Stimulated activated CD4-positive, alpha-beta T cell treated with anti-CD3 and anti-CD28 coated beads, TNF-alpha, amount 100 ng/mL, for 1 hour (primary cell): ENCODE measurements at regions not wholly inside any gene's neighbourhood (a gene's known extent, or its start where the extent isn't known, plus 50 kb on each side); places are given as distances from the start of the nearest gene placed in this dataset.

ENCODE experiments used
- DNase-seq, 3 donors: peaks; one replicate each; pipeline ENCODE4 v3.0.0-alpha.2; 2020; ENCODE audit warnings: low read depth in 3 of 3, low spot score in 1 of 3

- DNase-seq, result no peak
Measured at GRCh38 chr9:99362321-99362720, 140.2 kb downstream of the SEC61B start.

DNA sequence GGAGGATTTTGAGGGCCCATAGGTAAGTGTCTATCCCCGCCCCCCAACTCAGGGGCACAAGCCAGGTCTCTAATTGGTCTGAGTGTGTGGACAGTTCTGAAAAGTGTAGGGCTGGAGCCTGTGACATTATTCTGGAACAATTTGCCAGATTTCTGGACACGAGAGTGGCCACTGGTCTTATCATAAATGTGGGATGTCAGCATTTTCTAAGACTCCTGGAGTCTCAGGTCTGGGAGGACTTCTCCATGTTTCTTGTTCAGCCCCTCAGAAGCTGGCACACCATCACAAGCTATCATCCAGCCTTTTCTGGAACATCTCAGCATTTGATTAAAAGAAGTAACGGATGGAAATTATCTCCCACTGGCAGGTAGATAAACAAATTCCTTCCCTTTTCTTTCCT, 141.4 kb downstream of the SEC61B start:
- DNase-seq, result no peak

DNA sequence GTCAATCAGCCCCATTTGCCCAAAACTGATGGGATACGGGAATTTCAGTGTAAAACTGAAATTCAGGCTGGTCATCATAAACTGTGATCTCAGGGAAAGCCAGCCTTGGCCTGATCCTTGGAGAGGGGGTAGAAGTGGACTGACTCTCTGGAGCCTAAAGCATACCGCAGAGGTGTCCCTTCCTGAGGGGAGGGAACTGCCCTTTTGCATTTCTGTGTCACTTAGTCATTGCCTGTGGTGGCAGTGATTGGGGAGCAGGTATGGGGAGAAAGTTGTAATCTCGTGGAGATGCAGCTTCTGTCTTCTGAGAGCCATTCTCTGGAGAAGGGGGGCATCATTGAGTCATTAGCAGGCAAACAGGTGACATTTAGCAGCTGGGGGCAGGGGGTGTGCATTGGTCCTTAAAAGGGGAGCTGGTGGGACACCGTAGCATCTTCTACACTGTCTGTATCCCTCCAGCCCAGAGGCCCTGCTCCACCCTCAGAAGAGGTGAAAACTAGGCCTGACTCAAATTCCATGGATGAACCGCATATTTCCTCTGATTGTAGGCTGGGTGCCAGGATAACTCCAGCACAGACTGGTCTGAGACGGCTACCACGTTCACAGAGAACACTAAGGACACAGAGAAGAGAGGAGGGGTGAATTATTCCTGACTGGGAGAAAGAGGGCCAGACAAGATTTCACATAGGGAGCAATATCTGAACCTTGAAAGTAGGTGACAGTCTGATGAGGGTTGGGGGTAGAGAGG, 143.3 kb downstream of the SEC61B start:
- DNase-seq, result no peak

DNA sequence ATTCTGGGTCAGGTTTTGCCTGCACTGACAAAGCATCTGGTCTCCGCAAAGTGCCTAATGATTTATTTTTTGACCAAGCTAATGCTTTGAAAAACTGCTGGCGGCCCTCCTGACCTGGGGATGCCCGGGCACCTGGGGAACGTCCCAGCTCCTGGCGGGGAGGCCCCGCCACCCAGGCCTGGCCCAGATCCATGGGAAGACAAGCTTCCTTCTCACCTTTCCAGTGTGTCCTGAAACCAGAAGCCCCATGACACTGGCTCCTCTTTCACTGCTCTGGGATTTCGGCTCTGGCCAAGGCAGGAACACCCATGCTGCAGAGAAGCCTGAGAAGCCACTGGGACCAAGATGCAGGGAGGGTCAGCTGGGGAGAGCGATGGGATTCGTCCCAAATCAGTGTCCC, 144.1 kb downstream of the SEC61B start:
- no peak for DNase-seq

DNA sequence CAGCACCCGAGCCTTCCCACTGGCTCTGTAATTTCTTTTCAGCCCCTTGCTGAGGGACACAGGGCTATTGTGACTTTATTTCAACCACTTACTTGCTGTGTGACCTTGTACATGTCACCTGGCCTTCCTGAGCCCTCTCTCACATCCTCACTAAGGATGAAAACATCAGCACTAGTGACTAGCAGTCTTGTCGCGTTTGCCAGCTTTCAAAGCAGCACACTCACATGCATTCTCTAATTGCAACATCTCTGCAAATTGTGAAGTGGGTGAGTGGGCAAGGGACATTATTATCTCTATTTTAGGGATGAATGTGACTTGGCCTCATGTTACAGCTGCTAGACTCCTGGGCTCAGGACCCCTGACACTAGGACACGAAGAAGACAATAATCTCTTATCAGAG, 144.5 kb downstream of the SEC61B start:
- no peak for DNase-seq

DNA sequence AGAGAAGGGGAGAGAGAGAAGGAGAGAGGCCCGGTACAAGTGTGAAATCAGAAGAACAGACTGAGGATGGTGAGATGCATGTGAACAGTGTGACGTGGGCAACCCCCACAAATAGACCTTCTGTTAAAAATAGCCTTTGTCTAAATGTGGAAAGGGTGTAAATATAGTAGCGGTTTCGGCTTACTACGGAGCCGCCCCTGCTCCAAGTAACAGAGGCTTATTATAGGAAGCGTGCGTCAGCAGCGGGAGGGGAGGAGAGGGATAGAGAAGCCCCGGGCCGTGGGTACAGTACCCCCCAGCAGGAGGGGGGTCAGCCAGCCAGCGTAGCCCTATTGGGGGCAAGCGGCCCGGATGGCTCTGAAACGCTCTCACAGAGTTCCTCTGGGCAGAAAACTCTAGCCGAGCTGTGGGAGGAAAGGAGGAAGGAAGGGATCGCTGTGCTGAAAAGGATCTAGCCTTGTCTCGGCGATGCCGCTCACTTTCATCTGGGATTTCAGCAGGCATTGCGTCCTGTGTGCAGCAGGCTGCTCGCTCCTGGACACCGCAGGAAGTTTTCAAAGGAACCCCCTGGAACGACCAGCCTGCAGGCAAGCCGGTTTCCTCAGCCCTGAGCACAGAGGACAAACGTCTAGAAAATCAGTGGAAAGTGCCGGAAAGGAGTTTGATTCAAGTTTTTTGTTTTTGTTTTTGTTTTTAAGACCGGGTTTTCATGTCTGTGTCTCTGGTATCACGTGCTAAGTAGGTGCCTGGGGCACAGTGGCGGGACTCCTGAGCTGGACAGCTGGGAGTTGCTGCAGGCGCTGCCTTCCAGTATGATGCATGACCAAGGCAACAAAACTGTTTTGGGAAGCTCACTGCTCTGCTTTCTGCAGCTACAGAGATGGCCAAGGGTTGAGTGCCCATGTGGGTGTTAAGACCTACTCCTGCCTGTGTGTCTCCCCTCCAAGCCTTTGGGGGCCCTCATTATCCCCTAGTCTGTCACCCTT, 146.6 kb downstream of the SEC61B start:
- no peak for DNase-seq

- no peak for DNase-seq
Measured at GRCh38 chr9:99369327-99369722, 147.2 kb downstream of the SEC61B start.

DNA sequence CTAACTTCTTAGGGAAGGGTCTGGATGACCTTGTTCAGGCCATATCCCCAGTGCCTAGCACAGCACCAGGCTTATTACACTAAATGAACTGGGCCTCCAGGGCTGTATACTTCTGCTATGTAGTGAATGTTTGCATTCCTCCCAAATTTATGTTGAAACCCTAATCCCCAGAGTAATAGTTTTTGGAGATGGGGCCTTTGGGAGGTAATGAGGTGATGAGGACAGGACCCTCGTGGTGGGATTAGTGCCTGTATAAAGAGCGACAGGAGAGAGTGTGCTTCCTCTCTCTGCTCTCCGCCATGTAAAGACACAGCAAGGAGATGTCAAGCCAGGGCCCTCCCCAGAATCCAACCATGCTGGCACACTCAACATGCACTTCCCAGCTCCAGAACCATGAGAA, 148.3 kb downstream of the SEC61B start:
- DNase-seq, result no peak

DNA sequence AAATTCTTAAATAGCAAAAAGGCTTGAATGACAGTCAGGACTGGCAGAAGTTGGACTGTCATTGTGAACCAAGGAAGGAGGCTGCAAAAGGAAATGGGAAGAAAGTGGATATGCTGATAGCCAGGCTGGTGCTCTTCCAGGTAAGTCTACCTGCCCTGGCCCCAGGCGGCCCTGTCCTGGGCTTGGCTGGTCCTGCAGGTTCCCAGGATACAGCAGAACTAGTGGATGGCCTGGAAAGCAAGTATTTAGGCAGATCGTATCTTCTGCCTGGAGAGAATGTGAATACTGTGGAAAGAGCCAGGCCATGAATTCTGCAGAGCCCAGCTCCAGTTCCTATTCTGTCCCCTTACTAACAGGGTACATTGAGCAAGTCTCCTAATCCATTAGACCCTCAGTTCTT, 149.3 kb downstream of the SEC61B start:
- no peak for DNase-seq

- no peak for DNase-seq
Measured at GRCh38 chr9:99373912-99374311, 151.8 kb downstream of the SEC61B start.

DNA sequence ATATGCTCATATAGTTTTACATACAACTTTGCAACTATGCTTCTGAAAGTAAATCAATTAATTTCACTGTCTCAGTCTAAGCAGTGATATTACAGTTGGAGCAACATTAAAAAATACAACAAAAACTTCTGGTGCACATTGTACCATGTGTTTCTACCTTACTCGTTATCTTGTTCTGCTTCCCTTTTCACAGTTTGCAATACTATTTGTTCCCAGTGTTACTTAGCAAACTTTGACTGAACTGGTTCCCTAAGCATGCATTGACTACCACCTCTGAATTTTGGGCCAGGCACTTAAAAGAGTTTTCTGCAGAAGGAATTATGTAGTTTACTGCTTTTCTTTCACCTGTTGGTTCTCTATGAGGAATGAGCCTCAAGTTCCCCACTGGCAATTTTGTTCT, 152.7 kb downstream of the SEC61B start:
- DNase-seq, result no peak

DNA sequence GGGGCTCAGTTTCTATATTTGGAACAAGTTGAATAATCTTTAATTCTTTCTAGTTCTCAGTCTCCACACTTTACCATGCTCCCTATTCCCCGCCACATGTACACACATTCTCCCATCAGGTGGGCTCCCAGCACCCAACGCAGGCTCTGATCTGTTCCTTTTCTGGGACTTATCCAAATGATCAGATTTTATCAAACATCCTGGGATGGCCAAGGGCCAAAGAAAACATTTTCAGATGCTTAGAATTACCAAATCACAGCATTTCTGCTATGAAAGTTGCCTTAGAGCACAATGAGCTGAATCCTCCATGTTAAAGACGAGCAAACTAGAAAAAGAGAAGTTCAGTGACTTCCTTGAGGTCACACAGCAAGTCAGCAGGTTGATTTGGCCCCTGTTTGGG, 153.4 kb downstream of the SEC61B start:
- no peak for DNase-seq

DNA sequence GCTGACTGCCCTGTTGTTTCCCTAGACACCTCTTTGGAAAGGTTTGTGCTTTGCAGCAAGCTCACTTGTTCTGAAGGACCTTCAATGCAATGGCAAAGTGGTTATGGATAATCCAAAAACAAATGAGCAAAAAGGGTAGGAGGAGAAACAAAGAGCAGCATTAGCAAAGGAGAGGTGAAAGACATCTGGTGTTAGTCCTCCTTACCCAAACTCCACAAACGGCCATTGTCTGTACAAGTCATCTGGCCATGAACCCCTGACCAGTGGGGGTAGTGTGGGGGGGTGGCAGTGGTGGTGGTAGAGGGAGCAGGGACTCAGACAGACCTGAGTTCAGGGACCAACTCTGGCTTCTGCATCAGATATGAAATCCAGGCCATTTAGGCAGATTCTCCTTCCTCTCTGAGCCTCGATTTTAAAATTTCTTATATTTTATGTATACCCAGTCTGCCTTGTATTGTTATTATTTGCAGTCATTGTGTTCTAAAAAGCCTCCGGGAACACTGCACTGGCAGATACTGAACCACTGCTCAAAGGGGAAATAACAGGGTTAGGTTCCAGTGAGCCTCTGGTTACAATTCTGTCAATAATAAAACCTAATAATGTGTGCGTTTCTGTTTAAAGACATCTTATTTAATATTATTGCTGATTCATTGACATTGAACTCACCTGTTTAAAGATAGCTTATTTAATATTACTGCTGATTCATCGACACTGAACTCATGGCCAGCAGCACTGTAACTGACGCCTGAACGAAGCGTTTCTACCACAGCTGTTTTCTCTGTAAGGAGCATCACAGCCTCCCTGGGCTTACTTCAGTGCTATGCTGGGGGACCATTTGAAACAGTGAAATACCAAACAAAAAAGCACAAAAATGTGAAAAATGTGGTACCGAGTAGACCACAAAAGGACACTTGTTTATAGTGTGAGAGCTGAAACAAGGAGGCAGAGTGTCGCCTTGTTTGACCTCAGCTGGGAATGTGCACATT, 156.0 kb downstream of the SEC61B start:
- no peak for DNase-seq

DNA sequence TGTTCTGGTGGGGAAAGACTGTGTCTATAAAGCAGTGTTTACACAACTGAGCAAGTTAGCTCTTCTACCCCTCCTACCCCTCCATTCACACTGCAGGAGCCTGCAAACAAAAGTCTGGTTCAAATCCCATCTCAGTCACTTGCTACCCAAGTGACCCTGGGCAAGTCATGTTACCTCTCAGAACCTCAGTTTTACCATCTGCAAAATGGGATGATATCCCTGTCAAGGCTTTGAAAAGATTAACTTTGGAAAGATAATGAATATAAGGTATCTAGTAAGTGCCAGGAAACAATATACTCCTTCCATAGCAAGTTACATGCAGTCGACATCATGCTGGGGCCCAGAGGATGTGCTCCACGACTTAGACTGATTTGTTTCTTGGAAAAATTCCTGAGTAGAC, 161.5 kb downstream of the SEC61B start:
- no peak for DNase-seq

DNA sequence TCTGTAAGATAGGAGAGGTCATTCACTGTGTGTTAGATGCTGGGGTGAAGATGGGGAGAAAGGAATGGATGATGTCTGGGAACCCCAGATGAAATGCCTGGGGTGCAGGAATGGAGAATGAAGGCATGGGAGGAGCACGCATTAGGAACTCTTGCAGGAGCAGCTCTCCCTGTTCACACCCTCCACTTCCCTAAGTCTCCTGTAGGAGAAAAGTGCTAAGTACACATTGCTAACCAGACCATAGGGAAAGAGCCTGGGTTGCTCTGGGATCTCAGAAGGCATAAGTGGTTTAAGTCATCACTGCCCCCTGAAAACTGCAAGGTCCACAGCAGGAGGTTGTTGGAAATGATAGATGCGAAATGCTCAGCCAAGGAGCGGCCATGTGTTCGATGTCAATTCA, 163.1 kb downstream of the SEC61B start:
- no peak for DNase-seq

- no peak for DNase-seq
Measured at GRCh38 chr9:99385814-99386279, 163.8 kb downstream of the SEC61B start.

DNA sequence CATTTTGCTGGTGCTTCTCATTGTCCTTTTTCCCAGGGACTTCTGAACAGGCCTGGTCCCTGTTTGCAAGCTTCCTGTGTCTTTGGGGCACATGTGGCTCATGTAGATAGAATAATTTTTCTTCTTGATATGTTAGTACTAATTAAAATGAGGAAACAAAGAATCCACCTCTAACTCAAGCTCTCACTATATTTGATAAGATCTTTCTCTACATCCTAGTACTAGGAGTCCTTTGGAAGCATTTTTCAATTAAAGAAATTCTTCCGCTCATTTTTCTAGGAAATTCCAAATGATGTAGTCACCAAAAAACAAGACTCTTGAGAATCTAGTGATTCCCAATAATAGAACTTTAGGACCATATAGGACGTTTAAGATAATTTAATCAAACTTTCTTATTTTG, 165.3 kb downstream of the SEC61B start:
- no peak for DNase-seq

DNA sequence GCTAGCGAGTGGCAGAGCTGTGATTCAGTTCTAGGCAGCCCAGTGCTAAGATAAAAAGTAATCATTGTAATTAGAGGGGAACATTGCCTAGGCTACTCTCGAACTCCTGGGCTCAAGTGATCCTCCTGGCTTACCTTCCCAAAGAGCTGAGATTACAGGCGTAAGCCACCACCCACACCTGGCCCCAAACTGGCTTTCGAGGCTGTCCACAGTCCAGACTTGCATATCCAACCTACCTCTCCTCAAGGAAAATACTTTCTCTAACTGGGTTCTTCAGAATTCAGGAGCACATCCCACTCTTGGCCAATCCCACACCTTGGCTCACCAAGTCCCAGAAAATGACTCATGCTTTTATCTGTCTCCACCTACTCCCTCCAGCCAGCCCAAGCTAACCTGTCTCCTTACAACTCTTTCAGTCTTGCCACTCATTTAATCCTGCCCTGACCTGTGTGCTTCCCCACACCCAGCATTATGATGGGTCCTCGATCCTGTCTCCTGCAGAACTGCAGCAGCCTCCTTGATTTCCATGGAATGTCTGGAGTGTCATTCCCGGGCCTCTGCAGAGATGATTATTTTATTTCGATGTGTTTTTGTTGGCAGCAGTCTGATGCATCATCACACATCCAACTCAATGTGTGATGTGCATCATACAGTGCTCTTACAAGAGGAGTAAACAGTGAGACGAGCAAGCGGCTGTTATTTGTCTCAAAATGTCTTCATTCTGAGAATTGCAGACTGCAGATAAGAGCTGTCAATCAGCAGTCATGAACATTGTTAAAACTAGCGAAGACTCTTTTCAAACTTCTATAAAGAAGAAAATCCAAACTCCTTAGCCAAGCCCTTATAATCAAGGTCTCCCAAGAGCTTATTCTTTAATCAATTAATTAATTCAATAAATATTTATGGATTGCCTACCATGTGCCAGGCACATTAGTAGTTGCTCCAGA, 167.3 kb downstream of the SEC61B start:
- DNase-seq, result no peak

DNA sequence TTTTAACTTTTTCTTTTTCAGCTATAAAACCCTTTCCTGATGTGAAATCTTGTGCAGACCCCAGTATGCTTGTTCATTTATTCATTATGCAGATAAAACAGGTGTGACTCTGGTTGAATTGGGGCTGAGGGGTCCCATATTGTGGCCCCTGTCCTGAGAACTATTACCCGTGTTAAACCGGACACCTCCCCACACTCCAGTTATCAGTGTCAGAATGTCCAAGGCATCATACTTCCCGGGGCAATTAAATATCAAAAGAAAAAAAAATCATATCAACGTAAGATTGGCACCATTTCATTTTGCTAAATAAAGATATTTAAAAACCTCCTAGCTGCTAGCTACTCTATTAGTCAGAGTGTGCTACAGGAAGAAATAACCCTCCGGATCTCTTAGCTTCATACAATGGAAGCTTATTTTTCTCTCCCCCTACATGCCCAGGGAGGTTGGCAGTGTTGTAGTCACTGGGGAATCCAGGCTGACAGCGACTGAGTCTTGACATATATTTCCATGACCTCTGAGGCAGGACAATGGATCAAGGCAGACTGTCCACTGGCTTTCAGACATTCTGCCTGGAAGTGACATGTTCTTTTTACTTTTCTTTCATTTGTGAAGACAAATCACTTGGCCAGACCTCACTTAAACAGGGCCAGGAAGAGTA, 170.0 kb downstream of the SEC61B start:
- DNase-seq, result no peak
